OCI-LY1 (cell line): ENCODE measurements at regions not wholly inside any gene's neighbourhood (a gene's known extent, or its start where the extent isn't known, plus 50 kb on each side); places are given as distances from the start of the nearest gene placed in this dataset.

Experiments used
- CTCF ChIP-seq: fragments of 200-600 bp; sonication (generic), shearing (Covaris generic); IDR thresholded peaks from 2 replicates; pipeline ENCODE4 v1.5.1; 2017; ENCODE audit warnings: mild to moderate bottlenecking, antibody characterized with exemption, low read length, moderate library complexity, mixed read lengths
- EZH2 ChIP-seq: fragments of 200-600 bp; sonication (generic), shearing (Covaris generic); IDR thresholded peaks from 2 replicates; pipeline ENCODE4 v1.8.0; 2017; ENCODE audit warnings: borderline replicate concordance, mixed run types, mild to moderate bottlenecking, antibody characterized with exemption, low read length, moderate library complexity, mixed read lengths

- TF ChIP-seq CTCF = no peak
- TF ChIP-seq EZH2 = no peak
These were observed 394.7 kb downstream of the FBXO15 start for GRCh38 chr18:73752965-73753364.
